Activated CD8-positive, alpha-beta memory T cell treated with anti-CD3 and anti-CD28 coated beads for 36 hours (primary cell): ENCODE measurements at regions not wholly inside any gene's neighbourhood (a gene's known extent, or its start where the extent isn't known, plus 50 kb on each side); places are given as distances from the start of the nearest gene placed in this dataset.

ENCODE experiments used
- CTCF ChIA-PET: fragments of 350-600 bp; sonication (Branson Sonifier 250); formaldehyde crosslinking; loops from one replicate; lab custom pipeline; 2021; ENCODE audit warnings: antibody characterized with exemption; lab: Charles Lee
- POLR2A ChIA-PET: fragments of 350-600 bp; sonication (Branson Sonifier 250); formaldehyde crosslinking; loops from one replicate; lab custom pipeline; 2021; ENCODE audit warnings: antibody characterized with exemption; lab: Charles Lee

GRCh38 chr5:3376611-3377010 lies 219.0 kb upstream of the IRX1 start:
- CTCF ChIA-PET = no interaction called here
- POLR2A ChIA-PET = no interaction called here

GRCh38 chr5:3375586-3376311 lies 219.9 kb upstream of the IRX1 start:
- POLR2A ChIA-PET = no interaction called here
- CTCF ChIA-PET = no interaction called here

- ChIA-PET CTCF (no interaction called here), POLR2A (no interaction called here)
Observed at GRCh38 chr5:3373391-3373790, 222.2 kb upstream of the IRX1 start.

GRCh38 chr5:3372289-3372688 lies 223.3 kb upstream of the IRX1 start:
- POLR2A ChIA-PET = no interaction called here
- CTCF ChIA-PET = no interaction called here

- POLR2A ChIA-PET = no interaction called here
- CTCF ChIA-PET = no interaction called here
Observed at GRCh38 chr5:3365501-3366215, 230.0 kb upstream of the IRX1 start.

- ChIA-PET CTCF (no interaction called here), POLR2A (no interaction called here)
Observed at GRCh38 chr5:3364941-3365340, 230.7 kb upstream of the IRX1 start.

- ChIA-PET CTCF (no interaction called here), POLR2A (no interaction called here)
Observed at GRCh38 chr5:3364433-3364832, 231.2 kb upstream of the IRX1 start.

GRCh38 chr5:3362606-3362910 lies 233.1 kb upstream of the IRX1 start:
- CTCF ChIA-PET = no interaction called here
- POLR2A ChIA-PET = no interaction called here

GRCh38 chr5:3361811-3362605 lies 233.6 kb upstream of the IRX1 start:
- ChIA-PET POLR2A (no interaction called here), CTCF (no interaction called here)

GRCh38 chr5:3359642-3360041 lies 236.0 kb upstream of the IRX1 start:
- POLR2A ChIA-PET = no interaction called here
- CTCF ChIA-PET = no interaction called here

- POLR2A ChIA-PET = no interaction called here
Observed at GRCh38 chr5:3357291-3357690, 238.3 kb upstream of the IRX1 start.

GRCh38 chr5:3356016-3356415 lies 239.6 kb upstream of the IRX1 start:
- ChIA-PET CTCF (no interaction called here), POLR2A (no interaction called here)

More at GRCh38 chr5:3357291-3357690, 238.3 kb upstream of the IRX1 start:
- CTCF ChIA-PET = no interaction called here

GRCh38 chr5:3355126-3355525 lies 240.5 kb upstream of the IRX1 start:
- ChIA-PET CTCF (no interaction called here), POLR2A (no interaction called here)

GRCh38 chr5:3354606-3355005 lies 241.0 kb upstream of the IRX1 start:
- ChIA-PET POLR2A (no interaction called here), CTCF (no interaction called here)

GRCh38 chr5:3353561-3353960 lies 242.1 kb upstream of the IRX1 start:
- CTCF ChIA-PET = no interaction called here
- POLR2A ChIA-PET = no interaction called here

- ChIA-PET POLR2A (no interaction called here), CTCF (no interaction called here)
Observed at GRCh38 chr5:3352711-3353110, 242.9 kb upstream of the IRX1 start.

GRCh38 chr5:3351581-3352442 lies 243.8 kb upstream of the IRX1 start:
- ChIA-PET CTCF (no interaction called here), POLR2A (no interaction called here)

GRCh38 chr5:3350781-3351180 lies 244.9 kb upstream of the IRX1 start:
- POLR2A ChIA-PET = no interaction called here
- CTCF ChIA-PET = no interaction called here

GRCh38 chr5:3349704-3350565 lies 245.7 kb upstream of the IRX1 start:
- CTCF ChIA-PET = no interaction called here
- POLR2A ChIA-PET = no interaction called here
